Endothelial cell of umbilical vein (primary cell): ENCODE measurements at regions not wholly inside any gene's neighbourhood (a gene's known extent, or its start where the extent isn't known, plus 50 kb on each side); places are given as distances from the start of the nearest gene placed in this dataset.

Experiments
- EZH2 ChIP-seq: IDR thresholded peaks from 2 replicates; pipeline ENCODE4 v1.6.1; 2012; ENCODE audit warnings: borderline replicate concordance, low read depth, mild to moderate bottlenecking, moderate library complexity, low read length, inconsistent platforms; ENCODE audit not compliant: severe bottlenecking
- JUN ChIP-seq: IDR thresholded peaks from 2 replicates; pipeline ENCODE4 v1.6.1; 2011; ENCODE audit warnings: borderline replicate concordance, low read depth; ENCODE audit not compliant: insufficient read length, insufficient read depth
- POLR2A ChIP-seq: IDR thresholded peaks from 2 replicates; pipeline ENCODE4 v1.6.1; 2012; ENCODE audit warnings: low read depth, mild to moderate bottlenecking, control low read depth, low read length
- POLR2AphosphoS5 ChIP-seq: IDR thresholded peaks from 2 replicates; pipeline ENCODE4 v1.6.1; 2012; ENCODE audit warnings: low read depth, mild to moderate bottlenecking, control low read depth, low read length, moderate library complexity; ENCODE audit not compliant: insufficient read depth
- TF ChIP-seq, protein P1 (sequence below), 2 donors: IDR thresholded peaks; 1 replicate in 1 of 2; 2 replicates in 1 of 2; pipeline ENCODE4 v1.5.1; 2011; ENCODE audit warnings: low read length in 2 of 2, mild to moderate bottlenecking in 2 of 2, moderate library complexity in 2 of 2, control low read depth in 1 of 2, inconsistent platforms in 1 of 2, low read depth in 1 of 2; ENCODE audit not compliant: insufficient read depth in 1 of 2; ENCODE audit errors: extremely low read depth in 1 of 2
- TF ChIP-seq, protein P2 (sequence below): IDR thresholded peaks from 2 replicates; pipeline ENCODE4 v1.6.1; 2011; ENCODE audit not compliant: insufficient read depth, insufficient read length

DNA sequence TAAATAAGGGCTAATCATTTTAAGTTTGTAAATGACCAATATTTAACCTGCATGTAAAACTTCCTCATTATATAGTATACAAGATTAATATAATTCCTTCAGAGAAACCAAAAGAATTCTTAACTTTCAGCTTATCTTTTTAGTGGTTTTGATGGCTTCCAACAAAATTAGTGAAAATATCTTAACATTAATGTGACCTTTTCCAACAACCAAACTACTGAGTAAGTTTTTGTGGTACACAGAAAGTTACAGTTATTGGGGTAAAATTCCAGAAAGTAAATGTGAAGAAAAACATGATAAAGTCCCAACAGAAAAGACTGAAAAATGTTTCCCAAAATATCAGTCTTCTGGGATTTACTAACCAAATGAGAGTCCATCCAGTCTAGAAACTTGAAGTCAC lies 111.0 kb upstream of the PDE3A start:
- TF ChIP-seq, protein P1, sequence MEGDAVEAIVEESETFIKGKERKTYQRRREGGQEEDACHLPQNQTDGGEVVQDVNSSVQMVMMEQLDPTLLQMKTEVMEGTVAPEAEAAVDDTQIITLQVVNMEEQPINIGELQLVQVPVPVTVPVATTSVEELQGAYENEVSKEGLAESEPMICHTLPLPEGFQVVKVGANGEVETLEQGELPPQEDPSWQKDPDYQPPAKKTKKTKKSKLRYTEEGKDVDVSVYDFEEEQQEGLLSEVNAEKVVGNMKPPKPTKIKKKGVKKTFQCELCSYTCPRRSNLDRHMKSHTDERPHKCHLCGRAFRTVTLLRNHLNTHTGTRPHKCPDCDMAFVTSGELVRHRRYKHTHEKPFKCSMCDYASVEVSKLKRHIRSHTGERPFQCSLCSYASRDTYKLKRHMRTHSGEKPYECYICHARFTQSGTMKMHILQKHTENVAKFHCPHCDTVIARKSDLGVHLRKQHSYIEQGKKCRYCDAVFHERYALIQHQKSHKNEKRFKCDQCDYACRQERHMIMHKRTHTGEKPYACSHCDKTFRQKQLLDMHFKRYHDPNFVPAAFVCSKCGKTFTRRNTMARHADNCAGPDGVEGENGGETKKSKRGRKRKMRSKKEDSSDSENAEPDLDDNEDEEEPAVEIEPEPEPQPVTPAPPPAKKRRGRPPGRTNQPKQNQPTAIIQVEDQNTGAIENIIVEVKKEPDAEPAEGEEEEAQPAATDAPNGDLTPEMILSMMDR (IDR thresholded peaks at IDR 0.05; ENCODE audit: extremely low read depth in 1 of 2, insufficient read depth in 1 of 2, low read depth in 1 of 2, low read length in 2 of 2): no peak
- TF ChIP-seq POLR2AphosphoS5: no peak
- TF ChIP-seq JUN: no peak
- TF ChIP-seq EZH2: no peak
- TF ChIP-seq POLR2A: no peak
- TF ChIP-seq, protein P2, sequence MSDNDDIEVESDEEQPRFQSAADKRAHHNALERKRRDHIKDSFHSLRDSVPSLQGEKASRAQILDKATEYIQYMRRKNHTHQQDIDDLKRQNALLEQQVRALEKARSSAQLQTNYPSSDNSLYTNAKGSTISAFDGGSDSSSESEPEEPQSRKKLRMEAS: no peak
